NT2/D1 (cell line): ENCODE measurements at regions not wholly inside any gene's neighbourhood (a gene's known extent, or its start where the extent isn't known, plus 50 kb on each side); places are given as distances from the start of the nearest gene placed in this dataset.

Experiments
- YY1 ChIP-seq: IDR thresholded peaks from 2 replicates; pipeline ENCODE4 v1.6.1; 2011; ENCODE audit not compliant: insufficient read length, insufficient read depth
- ZNF274 ChIP-seq: IDR thresholded peaks from 2 replicates; pipeline ENCODE4 v1.6.1; 2011; ENCODE audit warnings: mild to moderate bottlenecking, low read depth, low read length

GRCh38 chr17:74117087-74117698, 86.3 kb upstream of the RPL38 start:
- no peak for TF ChIP-seq ZNF274
- TF ChIP-seq YY1: no peak
